ENCODE measurements at regions not wholly inside any gene's neighbourhood (a gene's known extent, or its start where the extent isn't known, plus 50 kb on each side); places are given as distances from the start of the nearest gene placed in this dataset.
A peak's percentile ranks its signal among the peaks of the same experiment; 100 is the strongest.

- Histone ChIP-seq H3K4me3 (ENCODE audit: low read length in 3 of 3) (no peak overlapping the region), H3K4me1 (ENCODE audit: control insufficient read depth in 2 of 3, insufficient read depth in 2 of 3, low read depth in 1 of 3, low read length in 3 of 3) (no peaks in the 10 kb centered on the region), H3K9ac (ENCODE audit: low read length in 3 of 3) (no peak overlapping the region), H3K9me3 (ENCODE audit: control insufficient read depth in 2 of 3, insufficient read depth in 1 of 3, low read length in 3 of 3) (peaks cover 0 to 2% (median 0%) of the 10 kb centered on the region in 3 donors), H3K36me3 (ENCODE audit: control insufficient read depth in 2 of 3, insufficient read depth in 3 of 3, low read length in 3 of 3) (no peaks in the 10 kb centered on the region), H3K27ac (ENCODE audit: low read depth in 2 of 2, low read length in 2 of 2) (no peak overlapping the region), H3K27me3 (ENCODE audit: control insufficient read depth, insufficient read depth, low read length) (no peaks in the 10 kb centered on the region)
- peak in 1 of 5 donors; percentile 18 for DNase-seq
- FAIRE-seq: no peak
- intact Hi-C loops (cut with DNase I): no loop called here
- TF ChIP-seq CTCF (IDR thresholded peaks at IDR 0.05; ENCODE audit: borderline replicate concordance, extremely low read depth, insufficient read depth): no peak
Observed at GRCh38 chr20:40314278-40314677, 374.8 kb downstream of the MAFB start.

- Histone ChIP-seq H3K27me3 (ENCODE audit: control insufficient read depth, insufficient read depth, low read length) (no peaks in the 10 kb centered on the region), H3K4me1 (ENCODE audit: control insufficient read depth in 2 of 3, insufficient read depth in 2 of 3, low read depth in 1 of 3, low read length in 3 of 3) (no peaks in the 10 kb centered on the region)
Observed at GRCh38 chr20:40313730-40314129, 375.3 kb downstream of the MAFB start.

GRCh38 chr20:40309731-40310130, 379.3 kb downstream of the MAFB start:
- intact Hi-C loops (cut with DNase I): no loop called here

More at GRCh38 chr20:40313730-40314129, 375.3 kb downstream of the MAFB start:
- Histone ChIP-seq H3K9ac (ENCODE audit: low read length in 3 of 3) (no peak overlapping the region), H3K27ac (ENCODE audit: low read depth in 2 of 2, low read length in 2 of 2) (no peak overlapping the region), H3K9me3 (ENCODE audit: control insufficient read depth in 2 of 3, insufficient read depth in 1 of 3, low read length in 3 of 3) (peaks cover 0 to 2% (median 0%) of the 10 kb centered on the region in 3 donors), H3K36me3 (ENCODE audit: control insufficient read depth in 2 of 3, insufficient read depth in 3 of 3, low read length in 3 of 3) (no peaks in the 10 kb centered on the region), H3K4me3 (ENCODE audit: low read length in 3 of 3) (no peak overlapping the region)
- no peak for FAIRE-seq
- no peak for TF ChIP-seq CTCF (IDR thresholded peaks at IDR 0.05; ENCODE audit: borderline replicate concordance, extremely low read depth, insufficient read depth)
- intact Hi-C loops (cut with DNase I): no loop called here
- DNase-seq: no peak

More at GRCh38 chr20:40309731-40310130, 379.3 kb downstream of the MAFB start:
- H3K27ac ChIP-seq (ENCODE audit: low read depth in 2 of 2, low read length in 2 of 2): no peak overlapping the region
- no peaks in the 10 kb centered on the region for H3K4me1 ChIP-seq (ENCODE audit: control insufficient read depth in 2 of 3, insufficient read depth in 2 of 3, low read depth in 1 of 3, low read length in 3 of 3)
- FAIRE-seq: no peak
- no peaks in the 10 kb centered on the region for H3K27me3 ChIP-seq (ENCODE audit: control insufficient read depth, insufficient read depth, low read length)
- H3K36me3 ChIP-seq (ENCODE audit: control insufficient read depth in 2 of 3, insufficient read depth in 3 of 3, low read length in 3 of 3): no peaks in the 10 kb centered on the region
- DNase-seq: no peak
- TF ChIP-seq CTCF (IDR thresholded peaks at IDR 0.05; ENCODE audit: borderline replicate concordance, extremely low read depth, insufficient read depth): no peak
- H3K4me3 ChIP-seq (ENCODE audit: low read length in 3 of 3): no peak overlapping the region
- no peak overlapping the region for H3K9ac ChIP-seq (ENCODE audit: low read length in 3 of 3)
- H3K9me3 ChIP-seq (ENCODE audit: control insufficient read depth in 2 of 3, insufficient read depth in 1 of 3, low read length in 3 of 3): peaks cover 0 to 2% (median 0%) of the 10 kb centered on the region in 3 donors

Measured in kidney (tissue), 13 donors.